Sigmoid colon (tissue), 3 donors: ENCODE measurements at regions not wholly inside any gene's neighbourhood (a gene's known extent, or its start where the extent isn't known, plus 50 kb on each side); places are given as distances from the start of the nearest gene placed in this dataset.

Experiments used
- CTCF ChIP-seq, 4 experiments: fragments of 450-650 bp in 3 of 4; fragments of 200-600 bp in 1 of 4; IDR thresholded peaks; one replicate each; pipeline ENCODE4 v1.5.1; 2016 to 2019; ENCODE audit warnings: antibody characterized with exemption in 4 of 4, mild to moderate bottlenecking in 3 of 4, moderate library complexity in 2 of 4
- POLR2A ChIP-seq, 2 donors: fragments of 450-650 bp; IDR thresholded peaks; one replicate each; pipeline ENCODE4 v1.6.1; 2016; ENCODE audit warnings: antibody characterized with exemption in 2 of 2, mild to moderate bottlenecking in 2 of 2, moderate library complexity in 2 of 2

- TF ChIP-seq CTCF (IDR thresholded peaks at IDR 0.05), result no peak
- TF ChIP-seq POLR2A (IDR thresholded peaks at IDR 0.05), result no peak
Measured at GRCh38 chr21:16078382-16078781, 348.6 kb downstream of the USP25 start.
